IMR-90 (cell line): ENCODE measurements at regions not wholly inside any gene's neighbourhood (a gene's known extent, or its start where the extent isn't known, plus 50 kb on each side); places are given as distances from the start of the nearest gene placed in this dataset.

ENCODE experiments used
- NFE2L2 ChIP-seq: fragments of 150-350 bp; IDR thresholded peaks from 2 replicates; pipeline ENCODE4 v1.6.1; 2016; ENCODE audit warnings: low read depth, mild to moderate bottlenecking, low read length
- POLR2A ChIP-seq: IDR thresholded peaks from 2 replicates; pipeline ENCODE4 v1.6.1; 2012; ENCODE audit warnings: mild to moderate bottlenecking, low read depth, low read length

DNA sequence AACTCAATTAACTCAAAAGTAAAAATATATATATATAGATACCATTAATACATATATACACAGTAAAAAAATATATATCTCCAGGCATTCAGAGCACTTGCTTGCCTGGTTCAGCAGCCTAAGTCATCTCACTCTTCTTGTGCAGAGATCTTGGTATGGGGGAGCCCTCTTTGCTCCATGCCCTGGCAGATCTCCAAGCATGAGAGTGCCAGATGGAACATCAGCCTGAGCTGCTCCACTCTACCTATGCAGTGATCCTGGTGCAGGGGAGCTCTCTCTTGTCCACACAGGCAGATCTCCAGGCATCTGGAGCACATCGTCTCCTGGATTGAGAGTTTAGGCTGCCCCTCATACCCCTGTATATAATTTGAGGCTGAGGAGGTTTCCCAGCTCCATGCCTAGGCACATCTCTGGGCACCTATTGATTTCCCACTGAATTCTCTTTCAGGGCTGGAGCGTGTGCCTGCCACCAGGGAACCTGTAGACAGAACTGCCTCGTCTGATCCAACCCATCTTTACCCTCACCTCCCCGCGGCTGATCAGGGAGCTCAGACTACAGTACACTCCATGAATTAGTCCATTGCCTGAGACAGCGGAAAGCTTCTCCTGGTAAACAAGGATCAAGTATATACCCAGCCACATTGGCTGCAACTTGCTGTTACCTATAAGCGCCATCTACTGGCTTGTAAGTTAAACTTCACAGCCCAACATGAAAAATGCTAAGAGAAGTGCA is 342.4 kb upstream of the GRIA1 start:
- TF ChIP-seq POLR2A (no peak), NFE2L2 (no peak)
